SK-N-SH (cell line): ENCODE measurements at regions not wholly inside any gene's neighbourhood (a gene's known extent, or its start where the extent isn't known, plus 50 kb on each side); places are given as distances from the start of the nearest gene placed in this dataset.

Experiments
- CHD2 ChIP-seq: fragments of 150-350 bp; IDR thresholded peaks from 2 replicates; pipeline ENCODE4 v1.6.1; 2018; ENCODE audit warnings: low read length; ENCODE audit not compliant: partially characterized antibody
- CTCF ChIP-seq: fragments of 200-600 bp; sonication (generic); IDR thresholded peaks from 2 replicates; pipeline ENCODE4 v1.6.1; 2017; ENCODE audit warnings: antibody characterized with exemption, mild to moderate bottlenecking, moderate library complexity
- MAX ChIP-seq: IDR thresholded peaks from 2 replicates; pipeline ENCODE4 v1.4.0; 2012; ENCODE audit warnings: low read depth
- MEF2A ChIP-seq: IDR thresholded peaks from 2 replicates; pipeline ENCODE4 v1.4.0; 2012; ENCODE audit warnings: low read depth, borderline replicate concordance
- RAD21 ChIP-seq: IDR thresholded peaks from 2 replicates; pipeline ENCODE4 v1.6.1; 2012; ENCODE audit warnings: mild to moderate bottlenecking, low read length
- REST ChIP-seq: IDR thresholded peaks from 2 replicates; pipeline ENCODE4 v1.6.1; 2012; ENCODE audit warnings: mild to moderate bottlenecking, low read depth, low read length, moderate library complexity
- SMC3 ChIP-seq: IDR thresholded peaks from 2 replicates; pipeline ENCODE4 v1.6.1; 2012; ENCODE audit warnings: low read depth, low read length, improper control_type of control experiment
- USF2 ChIP-seq: fragments of 150-350 bp; IDR thresholded peaks from 2 replicates; pipeline ENCODE4 v1.6.1; 2017; ENCODE audit warnings: antibody characterized with exemption, low read length, low read depth, borderline replicate concordance
- YY1 ChIP-seq: IDR thresholded peaks from 2 replicates; pipeline ENCODE4 v1.4.0; 2012; ENCODE audit warnings: low read depth, mild to moderate bottlenecking
- ZBTB33 ChIP-seq: IDR thresholded peaks from 2 replicates; pipeline ENCODE4 v1.4.0; 2012; ENCODE audit warnings: low read depth, borderline replicate concordance

- TF ChIP-seq MAX = no peak
- no peak for TF ChIP-seq CHD2
- no peak for TF ChIP-seq USF2
- no peak for TF ChIP-seq ZBTB33
- TF ChIP-seq REST = no peak
- TF ChIP-seq MEF2A = no peak
- TF ChIP-seq RAD21 = no peak
- TF ChIP-seq CTCF = no peak
- TF ChIP-seq SMC3 = no peak
- TF ChIP-seq YY1 = no peak
These were observed 256.2 kb downstream of the TSN start for GRCh38 chr2:122011493-122012270.
